Effector memory CD4-positive, alpha-beta T cell (primary cell): ENCODE measurements at regions not wholly inside any gene's neighbourhood (a gene's known extent, or its start where the extent isn't known, plus 50 kb on each side); places are given as distances from the start of the nearest gene placed in this dataset.

Experiments
- DNase-seq, 3 donors: peaks; one replicate each; pipeline ENCODE4 v3.0.0-alpha.2; 2020
- H3K27ac ChIP-seq: 2 replicates; pipeline ENCODE4 v1.7.0; 2013; ENCODE audit warnings: mild to moderate bottlenecking, low read length, moderate library complexity; ENCODE audit not compliant: insufficient read depth, poor library complexity, severe bottlenecking
- H3K27me3 ChIP-seq: replicated peaks from 2 replicates; pipeline ENCODE4 v1.7.0; 2013; ENCODE audit warnings: mild to moderate bottlenecking, low read length; ENCODE audit not compliant: insufficient read depth, control insufficient read depth, poor library complexity, severe bottlenecking
- H3K36me3 ChIP-seq: 2 replicates; pipeline ENCODE4 v1.7.0; 2013; ENCODE audit warnings: mild to moderate bottlenecking, low read length, moderate library complexity; ENCODE audit not compliant: control insufficient read depth, insufficient read depth
- H3K4me1 ChIP-seq: 2 replicates; pipeline ENCODE4 v1.7.0; 2013; ENCODE audit warnings: low read length, mild to moderate bottlenecking; ENCODE audit not compliant: control insufficient read depth, insufficient read depth, poor library complexity, severe bottlenecking
- H3K4me3 ChIP-seq: 2 replicates; pipeline ENCODE4 v1.7.0; 2013; ENCODE audit warnings: low read length, low read depth, mild to moderate bottlenecking; ENCODE audit not compliant: insufficient read depth, poor library complexity, severe bottlenecking
- H3K9me3 ChIP-seq: 2 replicates; pipeline ENCODE4 v1.7.0; 2013; ENCODE audit warnings: mild to moderate bottlenecking, low read length, moderate library complexity; ENCODE audit not compliant: control insufficient read depth

- no peaks in the 10 kb centered on the region for H3K4me1 ChIP-seq
- DNase-seq = no peak
- H3K36me3 ChIP-seq = no peaks in the 10 kb centered on the region
- H3K27me3 ChIP-seq = no peaks in the 10 kb centered on the region
- H3K27ac ChIP-seq = no peak overlapping the region
- no peaks in the 10 kb centered on the region for H3K9me3 ChIP-seq
- H3K4me3 ChIP-seq = no peak overlapping the region
These were observed 76.0 kb upstream of the TMCC3 start for GRCh38 chr12:94726236-94726835.

- Histone ChIP-seq H3K9me3 (no peaks in the 10 kb centered on the region), H3K4me3 (no peak overlapping the region), H3K27ac (no peak overlapping the region), H3K4me1 (no peaks in the 10 kb centered on the region), H3K36me3 (no peaks in the 10 kb centered on the region), H3K27me3 (no peaks in the 10 kb centered on the region)
- DNase-seq = no peak
These were observed 75.2 kb upstream of the TMCC3 start for GRCh38 chr12:94725375-94726168.

- Histone ChIP-seq H3K9me3 (no peaks in the 10 kb centered on the region), H3K36me3 (no peaks in the 10 kb centered on the region), H3K27ac (no peak overlapping the region), H3K27me3 (no peaks in the 10 kb centered on the region), H3K4me3 (no peak overlapping the region), H3K4me1 (no peaks in the 10 kb centered on the region)
- DNase-seq = no peak
These were observed 72.3 kb upstream of the TMCC3 start for GRCh38 chr12:94722664-94723063.

- Histone ChIP-seq H3K27ac (no peak overlapping the region), H3K27me3 (no peaks in the 10 kb centered on the region), H3K4me3 (no peak overlapping the region), H3K9me3 (no peaks in the 10 kb centered on the region), H3K4me1 (no peaks in the 10 kb centered on the region), H3K36me3 (no peaks in the 10 kb centered on the region)
- DNase-seq = no peak
These were observed 70.8 kb upstream of the TMCC3 start for GRCh38 chr12:94721173-94721572.

- no peak for DNase-seq
- Histone ChIP-seq H3K4me3 (no peak overlapping the region), H3K36me3 (no peaks in the 10 kb centered on the region), H3K9me3 (no peaks in the 10 kb centered on the region), H3K27ac (no peak overlapping the region), H3K27me3 (no peaks in the 10 kb centered on the region), H3K4me1 (no peaks in the 10 kb centered on the region)
These were observed 67.8 kb upstream of the TMCC3 start for GRCh38 chr12:94718114-94718513.

GRCh38 chr12:94717656-94718055 lies 67.3 kb upstream of the TMCC3 start:
- Histone ChIP-seq H3K9me3 (no peaks in the 10 kb centered on the region), H3K27ac (no peak overlapping the region), H3K27me3 (no peaks in the 10 kb centered on the region), H3K36me3 (no peaks in the 10 kb centered on the region), H3K4me3 (no peak overlapping the region), H3K4me1 (no peaks in the 10 kb centered on the region)
- no peak for DNase-seq

- Histone ChIP-seq H3K4me3 (no peak overlapping the region), H3K27ac (no peak overlapping the region), H3K27me3 (no peaks in the 10 kb centered on the region), H3K9me3 (no peaks in the 10 kb centered on the region), H3K4me1 (no peaks in the 10 kb centered on the region), H3K36me3 (no peaks in the 10 kb centered on the region)
- DNase-seq = no peak
These were observed 66.8 kb upstream of the TMCC3 start for GRCh38 chr12:94717108-94717507.

GRCh38 chr12:94716339-94716738 lies 66.0 kb upstream of the TMCC3 start:
- no peaks in the 10 kb centered on the region for H3K36me3 ChIP-seq
- H3K27ac ChIP-seq = no peak overlapping the region
- H3K4me3 ChIP-seq = no peak overlapping the region
- H3K4me1 ChIP-seq = no peaks in the 10 kb centered on the region
- DNase-seq = no peak
- no peaks in the 10 kb centered on the region for H3K27me3 ChIP-seq
- no peaks in the 10 kb centered on the region for H3K9me3 ChIP-seq

GRCh38 chr12:94714378-94715114 lies 64.2 kb upstream of the TMCC3 start:
- H3K9me3 ChIP-seq = no peaks in the 10 kb centered on the region
- H3K27ac ChIP-seq = no peak overlapping the region
- no peak for DNase-seq
- no peak overlapping the region for H3K4me3 ChIP-seq
- H3K27me3 ChIP-seq = no peaks in the 10 kb centered on the region
- H3K36me3 ChIP-seq = no peaks in the 10 kb centered on the region
- no peaks in the 10 kb centered on the region for H3K4me1 ChIP-seq
